ENCODE measurements at regions not wholly inside any gene's neighbourhood (a gene's known extent, or its start where the extent isn't known, plus 50 kb on each side); places are given as distances from the start of the nearest gene placed in this dataset.

DNA sequence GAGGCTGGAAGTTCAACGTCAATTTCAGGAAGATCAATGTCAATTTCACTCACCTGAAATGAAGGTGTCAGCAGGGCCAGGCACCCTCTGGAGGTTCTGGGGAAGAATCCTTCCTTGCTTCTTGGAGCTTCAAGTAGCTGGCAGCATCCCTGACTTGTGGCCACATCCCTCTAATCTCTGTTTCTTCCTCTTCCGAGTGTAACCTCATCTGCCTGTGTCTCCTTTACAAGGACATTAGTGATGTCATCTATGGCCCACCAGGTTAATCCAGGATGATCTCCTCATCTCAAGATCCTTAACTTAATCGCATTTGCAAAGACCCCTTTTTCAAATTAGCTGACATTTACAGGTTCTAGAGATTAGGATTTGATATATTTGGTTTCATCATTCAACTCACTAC, 240.8 kb upstream of the MTNR1B start:
- POLR2A ChIA-PET, result no interaction called here
- DNase-seq, result no peak
- H3K4me2 ChIP-seq, result no peak overlapping the region
- H3K27me3 ChIP-seq (ENCODE audit: insufficient read depth), result no peaks in the 10 kb centered on the region
- TF ChIP-seq GABPA (IDR thresholded peaks at IDR 0.05; ENCODE audit: low read depth) (no peak), NRF1 (IDR thresholded peaks at IDR 0.05; ENCODE audit: low read depth, low read length) (no peak), CHD2 (IDR thresholded peaks at IDR 0.05; ENCODE audit: low read length, partially characterized antibody) (no peak), FOXM1 (IDR thresholded peaks at IDR 0.05; ENCODE audit: low read depth) (no peak), POLR2AphosphoS5 (IDR thresholded peaks at IDR 0.05; ENCODE audit: low read depth, low read length) (no peak), ELF1 (IDR thresholded peaks at IDR 0.05) (no peak), EZH2phosphoT487 (IDR thresholded peaks at IDR 0.05; ENCODE audit: borderline replicate concordance, low read depth) (no peak), JUND (IDR thresholded peaks at IDR 0.05) (no peak), RXRA (IDR thresholded peaks at IDR 0.05; ENCODE audit: borderline replicate concordance, low read depth) (no peak), SIN3A (IDR thresholded peaks at IDR 0.05; ENCODE audit: borderline replicate concordance, low read depth, low read length) (no peak), RCOR1 (IDR thresholded peaks at IDR 0.05; ENCODE audit: low read length) (no peak), GATA2 (CRISPR knock-in tag; IDR thresholded peaks at IDR 0.05) (no peak), NFIC (IDR thresholded peaks at IDR 0.05; ENCODE audit: borderline replicate concordance) (no peak), RAD21 (IDR thresholded peaks at IDR 0.05; ENCODE audit: low read length) (no peak)
- TF ChIP-seq, protein P1, sequence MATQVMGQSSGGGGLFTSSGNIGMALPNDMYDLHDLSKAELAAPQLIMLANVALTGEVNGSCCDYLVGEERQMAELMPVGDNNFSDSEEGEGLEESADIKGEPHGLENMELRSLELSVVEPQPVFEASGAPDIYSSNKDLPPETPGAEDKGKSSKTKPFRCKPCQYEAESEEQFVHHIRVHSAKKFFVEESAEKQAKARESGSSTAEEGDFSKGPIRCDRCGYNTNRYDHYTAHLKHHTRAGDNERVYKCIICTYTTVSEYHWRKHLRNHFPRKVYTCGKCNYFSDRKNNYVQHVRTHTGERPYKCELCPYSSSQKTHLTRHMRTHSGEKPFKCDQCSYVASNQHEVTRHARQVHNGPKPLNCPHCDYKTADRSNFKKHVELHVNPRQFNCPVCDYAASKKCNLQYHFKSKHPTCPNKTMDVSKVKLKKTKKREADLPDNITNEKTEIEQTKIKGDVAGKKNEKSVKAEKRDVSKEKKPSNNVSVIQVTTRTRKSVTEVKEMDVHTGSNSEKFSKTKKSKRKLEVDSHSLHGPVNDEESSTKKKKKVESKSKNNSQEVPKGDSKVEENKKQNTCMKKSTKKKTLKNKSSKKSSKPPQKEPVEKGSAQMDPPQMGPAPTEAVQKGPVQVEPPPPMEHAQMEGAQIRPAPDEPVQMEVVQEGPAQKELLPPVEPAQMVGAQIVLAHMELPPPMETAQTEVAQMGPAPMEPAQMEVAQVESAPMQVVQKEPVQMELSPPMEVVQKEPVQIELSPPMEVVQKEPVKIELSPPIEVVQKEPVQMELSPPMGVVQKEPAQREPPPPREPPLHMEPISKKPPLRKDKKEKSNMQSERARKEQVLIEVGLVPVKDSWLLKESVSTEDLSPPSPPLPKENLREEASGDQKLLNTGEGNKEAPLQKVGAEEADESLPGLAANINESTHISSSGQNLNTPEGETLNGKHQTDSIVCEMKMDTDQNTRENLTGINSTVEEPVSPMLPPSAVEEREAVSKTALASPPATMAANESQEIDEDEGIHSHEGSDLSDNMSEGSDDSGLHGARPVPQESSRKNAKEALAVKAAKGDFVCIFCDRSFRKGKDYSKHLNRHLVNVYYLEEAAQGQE (IDR thresholded peaks at IDR 0.05; ENCODE audit: low read depth, low read length), result no peak
- TF ChIP-seq, protein P2, sequence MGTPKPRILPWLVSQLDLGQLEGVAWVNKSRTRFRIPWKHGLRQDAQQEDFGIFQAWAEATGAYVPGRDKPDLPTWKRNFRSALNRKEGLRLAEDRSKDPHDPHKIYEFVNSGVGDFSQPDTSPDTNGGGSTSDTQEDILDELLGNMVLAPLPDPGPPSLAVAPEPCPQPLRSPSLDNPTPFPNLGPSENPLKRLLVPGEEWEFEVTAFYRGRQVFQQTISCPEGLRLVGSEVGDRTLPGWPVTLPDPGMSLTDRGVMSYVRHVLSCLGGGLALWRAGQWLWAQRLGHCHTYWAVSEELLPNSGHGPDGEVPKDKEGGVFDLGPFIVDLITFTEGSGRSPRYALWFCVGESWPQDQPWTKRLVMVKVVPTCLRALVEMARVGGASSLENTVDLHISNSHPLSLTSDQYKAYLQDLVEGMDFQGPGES (IDR thresholded peaks at IDR 0.05; ENCODE audit: low read depth, low read length), result no peak
- TF ChIP-seq, protein P3, sequence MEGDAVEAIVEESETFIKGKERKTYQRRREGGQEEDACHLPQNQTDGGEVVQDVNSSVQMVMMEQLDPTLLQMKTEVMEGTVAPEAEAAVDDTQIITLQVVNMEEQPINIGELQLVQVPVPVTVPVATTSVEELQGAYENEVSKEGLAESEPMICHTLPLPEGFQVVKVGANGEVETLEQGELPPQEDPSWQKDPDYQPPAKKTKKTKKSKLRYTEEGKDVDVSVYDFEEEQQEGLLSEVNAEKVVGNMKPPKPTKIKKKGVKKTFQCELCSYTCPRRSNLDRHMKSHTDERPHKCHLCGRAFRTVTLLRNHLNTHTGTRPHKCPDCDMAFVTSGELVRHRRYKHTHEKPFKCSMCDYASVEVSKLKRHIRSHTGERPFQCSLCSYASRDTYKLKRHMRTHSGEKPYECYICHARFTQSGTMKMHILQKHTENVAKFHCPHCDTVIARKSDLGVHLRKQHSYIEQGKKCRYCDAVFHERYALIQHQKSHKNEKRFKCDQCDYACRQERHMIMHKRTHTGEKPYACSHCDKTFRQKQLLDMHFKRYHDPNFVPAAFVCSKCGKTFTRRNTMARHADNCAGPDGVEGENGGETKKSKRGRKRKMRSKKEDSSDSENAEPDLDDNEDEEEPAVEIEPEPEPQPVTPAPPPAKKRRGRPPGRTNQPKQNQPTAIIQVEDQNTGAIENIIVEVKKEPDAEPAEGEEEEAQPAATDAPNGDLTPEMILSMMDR (IDR thresholded peaks at IDR 0.05), result no peak
- TF ChIP-seq, protein P4, sequence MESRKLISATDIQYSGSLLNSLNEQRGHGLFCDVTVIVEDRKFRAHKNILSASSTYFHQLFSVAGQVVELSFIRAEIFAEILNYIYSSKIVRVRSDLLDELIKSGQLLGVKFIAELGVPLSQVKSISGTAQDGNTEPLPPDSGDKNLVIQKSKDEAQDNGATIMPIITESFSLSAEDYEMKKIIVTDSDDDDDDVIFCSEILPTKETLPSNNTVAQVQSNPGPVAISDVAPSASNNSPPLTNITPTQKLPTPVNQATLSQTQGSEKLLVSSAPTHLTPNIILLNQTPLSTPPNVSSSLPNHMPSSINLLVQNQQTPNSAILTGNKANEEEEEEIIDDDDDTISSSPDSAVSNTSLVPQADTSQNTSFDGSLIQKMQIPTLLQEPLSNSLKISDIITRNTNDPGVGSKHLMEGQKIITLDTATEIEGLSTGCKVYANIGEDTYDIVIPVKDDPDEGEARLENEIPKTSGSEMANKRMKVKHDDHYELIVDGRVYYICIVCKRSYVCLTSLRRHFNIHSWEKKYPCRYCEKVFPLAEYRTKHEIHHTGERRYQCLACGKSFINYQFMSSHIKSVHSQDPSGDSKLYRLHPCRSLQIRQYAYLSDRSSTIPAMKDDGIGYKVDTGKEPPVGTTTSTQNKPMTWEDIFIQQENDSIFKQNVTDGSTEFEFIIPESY (IDR thresholded peaks at IDR 0.05; ENCODE audit: borderline replicate concordance, low read depth), result no peak
- TF ChIP-seq, protein P5, sequence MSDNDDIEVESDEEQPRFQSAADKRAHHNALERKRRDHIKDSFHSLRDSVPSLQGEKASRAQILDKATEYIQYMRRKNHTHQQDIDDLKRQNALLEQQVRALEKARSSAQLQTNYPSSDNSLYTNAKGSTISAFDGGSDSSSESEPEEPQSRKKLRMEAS (IDR thresholded peaks at IDR 0.05; ENCODE audit: low read depth), result no peak
- no peaks in the 10 kb centered on the region for H3K4me1 ChIP-seq (ENCODE audit: control insufficient read depth in 1 of 2, insufficient read depth in 2 of 2, low read depth in 1 of 2, low read length in 1 of 2)
- H4K20me1 ChIP-seq (ENCODE audit: insufficient read depth), result no peaks in the 10 kb centered on the region
- no peak overlapping the region for H2AFZ ChIP-seq (ENCODE audit: low read depth)
- H3K79me2 ChIP-seq (ENCODE audit: insufficient read depth), result no peaks in the 10 kb centered on the region
- H3K9ac ChIP-seq, result no peak overlapping the region
- no peaks in the 10 kb centered on the region for H3F3A ChIP-seq (replicated peaks; ENCODE audit: insufficient read depth)
- H3K27ac ChIP-seq (ENCODE audit: low read depth in 2 of 2, low read length in 1 of 2), result no peak overlapping the region
- no peak overlapping the region for H3K4me3 ChIP-seq (ENCODE audit: low read depth in 2 of 2, low read length in 1 of 2)
- no peaks in the 10 kb centered on the region for H3K9me2 ChIP-seq
- 76% methylated on average over 3 of the region's 3 CpGs for WGBS (ENCODE audit: low lambda C conversion rate)
- no peaks in the 10 kb centered on the region for H3K36me3 ChIP-seq (replicated peaks in 1 of 2; ENCODE audit: control insufficient read depth in 1 of 2, insufficient read depth in 2 of 2, low read length in 1 of 2)
- CTCF ChIA-PET, result no interaction called here
- no peaks in the 10 kb centered on the region for H3K9me3 ChIP-seq

Measured in SK-N-SH (cell line).